Spleen (tissue), 7 donors: ENCODE measurements at regions not wholly inside any gene's neighbourhood (a gene's known extent, or its start where the extent isn't known, plus 50 kb on each side); places are given as distances from the start of the nearest gene placed in this dataset.

Experiments
- POLR2AphosphoS5 ChIP-seq, 3 donors: sonication (generic); formaldehyde crosslinking; IDR thresholded peaks; one replicate each; pipeline ENCODE4 v1.5.1; 2017; ENCODE audit warnings: antibody characterized with exemption in 3 of 3
- TF ChIP-seq, protein P1 (sequence below), 11 experiments: fragments of 200-600 bp in 7 of 11; fragments of 450-650 bp in 4 of 11; sonication (generic) in 4 of 11; IDR thresholded peaks in 8 of 11; conservative IDR thresholded peaks in 3 of 11; 1 replicate in 7 of 11; 2 replicates in 4 of 11; pipeline versions ENCODE4 v1.4.0 to v1.8.0; 2016 to 2021; ENCODE audit warnings: antibody characterized with exemption in 11 of 11, inconsistent platforms in 4 of 11, mild to moderate bottlenecking in 1 of 11
- donor health status: DM: no; HTN: no; CAD: no; lungs with moderate emphysema.
- donor health status: DM: no; HTN: no; CAD: no.
- donor health status: DM: no; HTN: no; CAD: no.

GRCh38 chr6:92270365-92270764, 1149.0 kb downstream of the EPHA7 start:
- TF ChIP-seq, protein P1, sequence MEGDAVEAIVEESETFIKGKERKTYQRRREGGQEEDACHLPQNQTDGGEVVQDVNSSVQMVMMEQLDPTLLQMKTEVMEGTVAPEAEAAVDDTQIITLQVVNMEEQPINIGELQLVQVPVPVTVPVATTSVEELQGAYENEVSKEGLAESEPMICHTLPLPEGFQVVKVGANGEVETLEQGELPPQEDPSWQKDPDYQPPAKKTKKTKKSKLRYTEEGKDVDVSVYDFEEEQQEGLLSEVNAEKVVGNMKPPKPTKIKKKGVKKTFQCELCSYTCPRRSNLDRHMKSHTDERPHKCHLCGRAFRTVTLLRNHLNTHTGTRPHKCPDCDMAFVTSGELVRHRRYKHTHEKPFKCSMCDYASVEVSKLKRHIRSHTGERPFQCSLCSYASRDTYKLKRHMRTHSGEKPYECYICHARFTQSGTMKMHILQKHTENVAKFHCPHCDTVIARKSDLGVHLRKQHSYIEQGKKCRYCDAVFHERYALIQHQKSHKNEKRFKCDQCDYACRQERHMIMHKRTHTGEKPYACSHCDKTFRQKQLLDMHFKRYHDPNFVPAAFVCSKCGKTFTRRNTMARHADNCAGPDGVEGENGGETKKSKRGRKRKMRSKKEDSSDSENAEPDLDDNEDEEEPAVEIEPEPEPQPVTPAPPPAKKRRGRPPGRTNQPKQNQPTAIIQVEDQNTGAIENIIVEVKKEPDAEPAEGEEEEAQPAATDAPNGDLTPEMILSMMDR (IDR thresholded peaks at IDR 0.05 in 8 of 11, conservative IDR thresholded peaks at IDR 0.05 in 3 of 11) = no peak
- no peak for TF ChIP-seq POLR2AphosphoS5 (IDR thresholded peaks at IDR 0.05)
